BJ (cell line): ENCODE measurements at regions not wholly inside any gene's neighbourhood (a gene's known extent, or its start where the extent isn't known, plus 50 kb on each side); places are given as distances from the start of the nearest gene placed in this dataset.

Experiments
- CTCF ChIA-PET: fragments of 350-600 bp; formaldehyde crosslinking; extraction: SDS; loops from one replicate; lab custom pipeline; 2021; ENCODE audit warnings: antibody characterized with exemption, inconsistent platforms; lab: Yijun Ruan, JAX
- POLR2A ChIA-PET: fragments of 300-600 bp; sonication (Branson Sonifier 250); formaldehyde crosslinking; extraction: SDS; loops from one replicate; lab custom pipeline; 2021; ENCODE audit warnings: antibody characterized with exemption; lab: Charles Lee
- DNase-seq: peaks from one replicate; pipeline ENCODE4 v3.0.0-alpha.2; 2011; ENCODE audit warnings: low read depth
- H3K27me3 ChIP-seq: 2 replicates; pipeline ENCODE4 v1.6.0; 2011; ENCODE audit warnings: low read length; ENCODE audit not compliant: control insufficient read depth, insufficient read depth
- H3K36me3 ChIP-seq: 2 replicates; pipeline ENCODE4 v1.5.1; 2011; ENCODE audit warnings: low read length; ENCODE audit not compliant: control insufficient read depth, insufficient read depth
- H3K4me3 ChIP-seq: 2 replicates; pipeline ENCODE4 v1.5.1; 2011; ENCODE audit warnings: low read depth, mild to moderate bottlenecking, control low read depth, low read length
- TF ChIP-seq, protein P1 (sequence below): IDR thresholded peaks from 2 replicates; pipeline ENCODE4 v1.5.1; 2011; ENCODE audit warnings: low read depth, mild to moderate bottlenecking, control low read depth, inconsistent platforms, low read length, moderate library complexity; ENCODE audit not compliant: insufficient read depth

DNA sequence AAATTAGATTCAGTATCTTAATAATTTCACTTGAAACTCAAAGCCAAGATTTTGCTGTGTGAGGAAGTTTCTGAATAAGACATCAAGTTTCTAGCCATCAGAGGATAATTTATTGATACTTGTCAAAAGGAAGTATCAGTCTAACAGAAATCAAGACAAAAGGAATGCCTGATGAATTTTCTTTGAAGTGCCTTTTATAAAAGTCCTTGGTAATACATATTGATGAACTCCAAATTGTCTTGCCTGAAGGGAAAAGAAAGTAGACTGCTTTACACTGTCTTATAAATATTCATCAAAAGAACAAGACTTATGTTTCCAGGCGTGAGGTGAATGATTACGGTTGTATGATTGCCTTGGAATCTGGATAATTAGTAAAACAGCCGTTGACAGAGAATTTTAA lies 986.0 kb upstream of the MAP3K7 start:
- ChIA-PET POLR2A (no interaction called here), CTCF (no interaction called here)
- H3K4me3 ChIP-seq, result no peak overlapping the region

DNA sequence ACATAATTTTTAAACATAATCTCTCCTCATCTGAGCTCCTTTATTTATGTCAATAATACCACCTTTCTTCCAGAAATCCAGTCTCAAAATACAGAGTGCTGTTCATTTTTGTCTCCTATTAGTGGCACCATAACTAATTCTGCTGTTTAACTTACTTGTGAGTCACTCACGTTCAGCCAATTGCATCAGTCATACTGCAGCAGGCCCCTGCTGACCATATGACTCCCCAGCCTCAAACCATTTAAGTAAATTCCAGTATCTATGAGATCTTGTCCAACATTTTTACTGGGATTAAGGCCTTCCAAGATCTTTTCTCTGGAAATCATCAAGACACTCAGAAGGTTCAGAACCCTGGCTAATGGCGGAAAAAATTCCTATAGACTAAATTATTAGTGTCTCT lies 982.2 kb upstream of the MAP3K7 start:
- TF ChIP-seq, protein P1, sequence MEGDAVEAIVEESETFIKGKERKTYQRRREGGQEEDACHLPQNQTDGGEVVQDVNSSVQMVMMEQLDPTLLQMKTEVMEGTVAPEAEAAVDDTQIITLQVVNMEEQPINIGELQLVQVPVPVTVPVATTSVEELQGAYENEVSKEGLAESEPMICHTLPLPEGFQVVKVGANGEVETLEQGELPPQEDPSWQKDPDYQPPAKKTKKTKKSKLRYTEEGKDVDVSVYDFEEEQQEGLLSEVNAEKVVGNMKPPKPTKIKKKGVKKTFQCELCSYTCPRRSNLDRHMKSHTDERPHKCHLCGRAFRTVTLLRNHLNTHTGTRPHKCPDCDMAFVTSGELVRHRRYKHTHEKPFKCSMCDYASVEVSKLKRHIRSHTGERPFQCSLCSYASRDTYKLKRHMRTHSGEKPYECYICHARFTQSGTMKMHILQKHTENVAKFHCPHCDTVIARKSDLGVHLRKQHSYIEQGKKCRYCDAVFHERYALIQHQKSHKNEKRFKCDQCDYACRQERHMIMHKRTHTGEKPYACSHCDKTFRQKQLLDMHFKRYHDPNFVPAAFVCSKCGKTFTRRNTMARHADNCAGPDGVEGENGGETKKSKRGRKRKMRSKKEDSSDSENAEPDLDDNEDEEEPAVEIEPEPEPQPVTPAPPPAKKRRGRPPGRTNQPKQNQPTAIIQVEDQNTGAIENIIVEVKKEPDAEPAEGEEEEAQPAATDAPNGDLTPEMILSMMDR, result no peak
- CTCF ChIA-PET, result no interaction called here
- Histone ChIP-seq H3K27me3 (no peaks in the 10 kb centered on the region), H3K36me3 (no peaks in the 10 kb centered on the region), H3K4me3 (no peak overlapping the region)
- DNase-seq, result peak; percentile 13
- POLR2A ChIA-PET, result no interaction called here

More for the DNA sequence above, 986.0 kb upstream of the MAP3K7 start:
- Histone ChIP-seq H3K27me3 (no peaks in the 10 kb centered on the region), H3K36me3 (no peaks in the 10 kb centered on the region)
- TF ChIP-seq, protein P1, result no peak
- DNase-seq, result no peak

DNA sequence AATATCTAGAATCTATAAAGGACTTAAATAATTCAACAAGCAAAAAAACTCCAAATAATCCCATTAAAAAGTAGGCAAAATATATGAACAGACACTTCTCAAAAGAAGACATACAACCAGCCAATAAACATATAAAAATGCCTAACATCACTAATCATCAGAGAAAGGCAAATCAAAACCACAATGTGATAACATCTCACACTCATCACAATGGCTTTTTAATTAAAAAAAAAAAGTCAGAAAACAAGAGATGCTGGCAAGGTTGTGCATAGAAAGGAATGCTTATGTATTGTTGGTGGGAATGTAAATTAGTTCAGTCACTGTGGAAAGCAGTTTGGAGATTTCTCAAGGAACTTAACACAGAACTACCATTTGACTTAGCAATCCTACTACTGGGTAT lies 979.6 kb upstream of the MAP3K7 start:
- POLR2A ChIA-PET, result no interaction called here
- Histone ChIP-seq H3K36me3 (no peaks in the 10 kb centered on the region), H3K27me3 (no peaks in the 10 kb centered on the region), H3K4me3 (no peak overlapping the region)
- CTCF ChIA-PET, result no interaction called here
- peak; percentile 9 for DNase-seq
- TF ChIP-seq, protein P1, result no peak

DNA sequence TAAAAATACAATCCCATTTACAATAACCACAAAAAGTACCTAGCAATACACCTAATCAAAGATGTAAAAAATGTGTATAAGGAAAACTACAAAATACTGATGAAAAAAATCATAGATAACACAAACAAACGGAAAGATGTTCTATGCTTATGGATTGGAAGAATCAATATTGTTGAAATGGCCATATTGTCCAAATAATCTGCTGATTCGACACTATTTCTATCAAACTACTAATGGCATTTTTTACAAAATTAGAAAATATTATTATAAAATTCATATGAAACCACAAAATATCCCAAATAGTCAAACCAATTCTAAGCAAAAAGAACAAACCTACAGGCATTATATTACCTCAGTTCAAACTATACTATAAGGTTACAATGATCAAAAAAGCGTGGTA lies 978.3 kb upstream of the MAP3K7 start:
- Histone ChIP-seq H3K4me3 (no peak overlapping the region), H3K36me3 (no peaks in the 10 kb centered on the region), H3K27me3 (no peaks in the 10 kb centered on the region)
- no peak for DNase-seq
- CTCF ChIA-PET, result no interaction called here
- TF ChIP-seq, protein P1, result no peak
- POLR2A ChIA-PET, result no interaction called here

DNA sequence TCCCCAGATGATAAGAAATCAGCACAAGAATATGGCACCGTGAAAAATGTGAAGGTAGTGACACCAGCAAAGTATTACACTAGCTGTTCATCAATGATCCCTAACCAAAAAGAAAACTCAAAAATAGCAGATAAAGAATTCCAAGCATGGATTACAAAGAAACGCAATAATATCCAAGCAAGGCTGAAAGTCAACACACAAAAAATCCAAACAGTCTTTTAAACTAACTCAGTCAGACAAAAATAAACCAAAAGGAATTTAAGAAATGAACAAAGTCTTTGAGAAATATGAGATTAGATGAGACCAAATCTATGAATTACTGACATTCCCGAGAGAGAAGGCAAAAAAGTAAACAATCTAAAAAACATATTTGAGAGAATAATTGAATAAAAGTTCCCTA lies 976.1 kb upstream of the MAP3K7 start:
- DNase-seq, result peak; percentile 21
- no peaks in the 10 kb centered on the region for H3K27me3 ChIP-seq
- ChIA-PET CTCF (no interaction called here), POLR2A (no interaction called here)
- H3K36me3 ChIP-seq, result no peaks in the 10 kb centered on the region
- no peak overlapping the region for H3K4me3 ChIP-seq
- TF ChIP-seq, protein P1, result no peak
